ENCODE measurements at regions not wholly inside any gene's neighbourhood (a gene's known extent, or its start where the extent isn't known, plus 50 kb on each side); places are given as distances from the start of the nearest gene placed in this dataset.

DNA sequence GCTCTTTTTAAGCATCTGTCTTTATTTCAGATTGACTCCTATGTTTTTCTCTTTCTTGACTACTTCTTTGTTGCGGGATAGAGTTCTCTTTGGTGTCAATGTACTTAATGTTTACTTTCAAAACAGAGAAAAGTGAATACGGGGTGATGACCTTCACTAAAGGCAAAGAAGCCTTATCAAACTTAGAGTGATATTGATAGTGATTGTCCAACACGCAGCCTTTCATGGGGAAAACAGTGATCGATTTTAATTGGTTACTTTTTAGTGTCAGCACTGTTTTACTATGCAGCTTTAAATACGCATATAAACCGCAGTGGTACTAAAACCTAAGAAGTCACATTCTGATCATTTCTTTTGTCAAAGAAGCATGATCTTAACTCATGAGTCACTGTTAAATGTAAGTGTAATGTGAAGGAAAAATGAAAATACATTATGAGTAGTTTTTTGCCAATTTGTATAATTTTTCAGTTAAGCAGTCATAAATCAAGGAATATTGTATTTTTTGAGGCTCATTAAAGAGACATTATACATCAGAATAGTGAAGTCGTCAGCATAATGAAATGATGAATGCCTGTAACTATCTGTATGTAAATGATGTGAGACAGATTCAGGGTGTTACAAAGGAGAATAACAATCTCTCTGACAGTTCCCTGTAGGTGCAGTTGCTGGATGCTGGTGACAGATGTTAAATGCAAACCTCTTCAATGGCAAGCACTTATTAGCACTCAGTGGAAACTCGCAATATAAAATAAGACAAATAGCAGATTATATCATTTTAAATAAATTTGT is 2082.8 kb upstream of the TENM3 start:
- FAIRE-seq: no peak
- no peak for DNase-seq (ENCODE audit: extremely low spot score, insufficient read length, low read depth)

DNA sequence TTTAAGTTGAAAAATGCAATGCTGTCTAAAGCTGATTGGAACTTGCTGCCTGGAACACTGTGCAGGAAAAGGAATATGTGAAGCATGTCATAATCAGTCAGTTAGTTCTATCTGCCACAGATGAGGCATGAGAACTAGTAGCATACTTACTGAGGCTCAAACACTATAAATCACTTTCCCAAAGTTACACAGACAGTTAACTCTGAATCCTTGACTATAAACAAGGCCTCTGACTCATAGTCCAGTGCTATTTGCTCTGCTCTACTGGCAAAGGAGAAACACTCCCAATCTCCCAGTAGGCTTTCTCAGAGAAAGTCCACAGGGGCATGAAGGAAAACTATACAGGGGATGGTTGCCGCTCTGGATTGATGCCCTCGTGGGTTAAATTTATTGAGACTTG is 2078.4 kb upstream of the TENM3 start:
- DNase-seq (ENCODE audit: extremely low spot score, insufficient read length, low read depth) (no peak), FAIRE-seq (no peak)

DNA sequence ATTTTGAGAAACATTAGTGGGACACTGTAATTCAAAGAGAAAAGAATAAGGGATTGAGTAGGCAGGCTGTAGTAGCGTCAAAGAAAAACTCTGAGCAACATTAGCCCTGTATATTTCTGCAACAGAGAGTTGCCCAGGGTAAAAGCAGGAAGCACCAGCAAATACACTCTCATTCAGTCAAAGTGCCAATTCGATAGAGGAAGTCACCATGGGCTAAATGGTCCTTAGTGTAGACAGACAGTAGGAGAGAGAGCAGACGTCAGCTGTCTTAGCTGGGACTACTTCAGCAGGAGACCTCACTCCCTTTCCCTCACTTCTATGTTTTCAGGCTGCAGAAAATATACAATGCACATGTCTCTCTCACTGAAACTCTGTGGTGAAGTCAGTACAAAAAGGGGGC is 2073.8 kb upstream of the TENM3 start:
- DNase-seq (ENCODE audit: extremely low spot score, insufficient read length, low read depth) (no peak), FAIRE-seq (no peak)

DNA sequence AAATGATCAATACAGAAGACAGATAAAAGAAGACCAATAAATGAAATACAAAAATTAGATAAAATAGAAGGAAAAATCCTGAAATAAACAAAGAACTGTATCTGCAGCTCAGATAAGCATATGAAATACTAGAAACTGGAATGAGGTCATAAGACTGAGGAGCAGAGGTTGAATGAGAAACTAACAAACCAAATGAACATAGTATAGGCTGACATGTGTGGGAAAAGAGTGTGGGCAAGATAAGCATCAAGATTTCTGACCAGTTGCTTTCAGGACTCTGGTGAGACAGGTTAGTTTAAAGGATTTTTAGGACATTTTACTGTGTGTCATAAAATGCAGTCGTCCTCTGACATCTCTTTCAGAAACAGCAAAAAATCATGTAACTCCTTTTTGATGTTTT is 2073.2 kb upstream of the TENM3 start:
- DNase-seq (ENCODE audit: extremely low spot score, insufficient read length, low read depth) (no peak), FAIRE-seq (no peak)

DNA sequence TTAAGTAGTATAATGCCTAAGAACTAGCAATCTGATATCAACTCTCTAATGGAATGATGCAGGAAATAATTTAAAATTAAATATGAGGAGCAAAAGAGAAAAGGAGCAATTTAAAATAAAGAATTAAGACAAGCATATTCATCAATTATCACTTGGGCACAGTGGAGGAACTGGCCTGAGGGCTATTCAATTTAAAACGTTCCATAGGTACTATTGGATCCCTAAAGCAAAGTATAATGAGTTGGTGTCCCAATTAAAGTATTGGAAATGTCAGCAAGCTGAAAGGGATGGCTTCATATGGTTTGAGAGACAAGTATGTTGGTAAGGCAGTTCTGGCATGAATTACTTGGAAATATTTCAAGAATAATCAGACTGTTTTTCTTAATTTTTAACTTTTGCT is 2064.1 kb upstream of the TENM3 start:
- DNase-seq (ENCODE audit: extremely low spot score, insufficient read length, low read depth) (no peak), FAIRE-seq (no peak)

DNA sequence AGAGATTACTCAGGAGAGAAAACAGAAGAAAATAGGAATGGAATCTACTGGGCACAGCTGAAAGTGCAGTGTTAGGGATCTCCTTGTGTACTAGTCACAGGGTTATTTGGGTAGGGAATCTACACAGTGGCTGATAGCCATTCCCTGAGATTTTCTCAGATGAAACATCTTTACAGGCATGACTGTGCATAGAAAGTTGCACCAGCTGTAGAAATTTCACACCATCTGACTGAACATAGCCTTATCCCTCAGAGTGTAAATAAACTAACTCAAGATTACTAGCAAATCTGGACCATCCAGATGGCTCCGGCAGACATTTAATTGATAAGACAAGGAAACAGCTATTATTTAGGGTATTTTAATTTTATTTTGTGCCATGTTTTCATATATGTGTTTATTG is 2053.5 kb upstream of the TENM3 start:
- no peak for DNase-seq (ENCODE audit: extremely low spot score, insufficient read length, low read depth)
- no peak for FAIRE-seq

DNA sequence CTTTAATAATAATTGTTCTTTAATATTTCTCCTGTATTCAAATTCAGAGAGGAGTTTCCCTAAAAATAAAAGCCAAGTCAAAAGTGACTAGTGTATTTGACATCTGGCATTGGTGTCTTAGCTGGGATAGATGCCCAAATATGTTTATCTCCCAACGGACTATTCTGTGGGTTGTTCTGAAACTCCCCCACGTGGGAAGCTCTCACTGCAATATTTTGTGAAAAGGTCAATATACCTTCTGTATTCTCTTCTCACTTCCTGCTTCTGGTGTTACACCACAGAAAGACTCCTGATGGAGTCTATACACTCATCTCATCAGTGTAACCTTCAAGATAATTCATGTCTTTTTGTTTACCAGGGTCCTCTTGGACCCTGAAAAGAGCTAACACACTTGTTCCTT is 2052.8 kb upstream of the TENM3 start:
- DNase-seq (ENCODE audit: extremely low spot score, insufficient read length, low read depth) (no peak), FAIRE-seq (no peak)

DNA sequence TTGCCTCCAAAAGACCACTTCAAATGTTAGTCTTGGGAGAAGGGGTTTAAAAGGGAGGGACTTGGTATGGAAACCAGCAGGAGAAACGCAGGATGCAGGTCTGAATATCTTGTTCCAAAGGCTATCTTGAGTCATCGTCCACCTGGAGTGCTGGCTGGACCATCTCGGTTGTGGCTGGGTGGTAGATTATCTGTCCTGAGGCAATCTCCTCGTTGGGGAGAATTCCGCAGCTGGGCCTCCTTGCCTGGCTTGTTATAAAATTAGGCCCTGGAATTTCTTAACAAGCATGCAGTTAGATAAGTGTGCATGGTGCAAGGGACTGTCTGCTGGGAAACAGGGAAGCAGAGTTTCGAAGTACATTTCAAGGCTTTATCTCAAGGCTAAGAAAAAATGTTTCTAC is 2045.7 kb upstream of the TENM3 start:
- FAIRE-seq: no peak
- DNase-seq (ENCODE audit: extremely low spot score, insufficient read length, low read depth): no peak

DNA sequence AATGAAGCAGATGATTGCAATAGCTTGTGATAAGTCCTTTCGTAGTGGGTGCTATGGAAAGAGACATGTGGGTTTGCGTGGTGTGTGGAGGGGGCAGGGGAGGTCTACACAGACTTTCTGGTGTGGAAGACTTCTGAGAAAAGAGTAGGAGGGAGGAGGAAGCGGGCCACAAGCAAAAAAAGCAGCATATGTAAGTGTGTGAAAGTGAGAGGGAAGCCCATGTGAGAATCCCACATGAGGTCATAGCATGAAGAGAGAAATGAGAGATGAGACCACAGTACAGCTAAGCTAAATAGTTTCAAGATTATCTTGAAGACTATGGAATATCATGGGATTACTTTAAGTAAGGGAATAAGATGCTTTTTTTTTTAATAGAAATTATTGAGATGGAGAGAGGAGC is 2039.9 kb upstream of the TENM3 start:
- DNase-seq (ENCODE audit: extremely low spot score, insufficient read length, low read depth) (no peak), FAIRE-seq (no peak)

DNA sequence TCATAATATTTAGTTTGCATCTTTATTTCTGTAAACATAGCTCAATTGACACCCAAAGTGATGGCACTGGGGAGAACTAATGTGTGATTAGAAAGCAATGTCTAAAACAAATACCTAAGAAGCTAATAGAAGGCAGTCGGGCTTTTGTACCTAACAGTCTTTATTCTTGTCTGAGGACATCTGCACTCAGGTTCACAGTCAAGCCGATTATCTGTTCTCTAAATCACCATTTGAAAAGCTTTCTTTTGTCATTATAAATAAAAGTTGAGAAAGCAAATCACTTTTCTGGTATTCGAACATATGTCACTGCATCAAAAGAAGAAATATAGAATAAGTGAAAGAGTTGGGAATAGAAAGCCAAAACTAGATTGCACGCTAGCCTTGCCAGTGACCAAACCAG is 2037.9 kb upstream of the TENM3 start:
- DNase-seq (ENCODE audit: extremely low spot score, insufficient read length, low read depth) (no peak), FAIRE-seq (no peak)

DNA sequence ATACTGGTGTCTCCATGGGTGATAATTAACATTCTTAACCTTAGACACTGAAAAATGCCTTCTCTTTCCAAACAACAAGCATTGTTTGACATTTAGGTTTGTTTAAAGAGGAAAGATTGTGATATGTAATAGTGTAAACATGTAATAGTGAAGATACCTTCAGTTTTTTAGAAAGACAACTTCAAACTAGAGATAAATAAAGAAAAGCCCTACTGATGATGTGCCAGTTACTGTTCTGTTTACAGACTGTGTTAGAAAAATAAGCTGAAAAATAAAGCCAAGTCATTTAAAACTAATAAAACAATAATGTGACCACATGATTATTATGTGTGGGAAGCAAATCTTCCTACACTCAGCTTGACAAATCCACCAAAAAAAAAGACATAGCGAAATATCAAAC is 2035.3 kb upstream of the TENM3 start:
- FAIRE-seq: no peak
- DNase-seq (ENCODE audit: extremely low spot score, insufficient read length, low read depth): no peak

DNA sequence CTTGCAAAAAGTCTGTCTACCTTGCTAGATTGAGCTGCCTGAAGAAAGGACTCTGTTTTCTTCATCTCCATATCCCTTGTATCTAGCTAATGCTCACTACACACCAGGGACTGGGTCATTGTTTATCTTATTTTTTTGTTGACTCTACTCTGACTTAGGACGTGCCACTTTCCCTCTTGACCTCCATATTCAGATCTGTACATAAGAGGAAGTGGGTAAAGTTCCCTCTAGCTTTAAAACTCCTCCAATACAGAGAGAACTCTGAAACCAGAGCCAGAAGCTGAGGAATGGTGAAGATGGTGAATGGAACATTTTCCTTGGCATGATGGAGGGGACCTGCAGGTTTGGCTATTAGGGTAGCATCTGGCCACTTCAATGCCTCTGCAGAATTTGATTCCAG is 2026.1 kb upstream of the TENM3 start:
- DNase-seq (ENCODE audit: extremely low spot score, insufficient read length, low read depth) (no peak), FAIRE-seq (no peak)

DNA sequence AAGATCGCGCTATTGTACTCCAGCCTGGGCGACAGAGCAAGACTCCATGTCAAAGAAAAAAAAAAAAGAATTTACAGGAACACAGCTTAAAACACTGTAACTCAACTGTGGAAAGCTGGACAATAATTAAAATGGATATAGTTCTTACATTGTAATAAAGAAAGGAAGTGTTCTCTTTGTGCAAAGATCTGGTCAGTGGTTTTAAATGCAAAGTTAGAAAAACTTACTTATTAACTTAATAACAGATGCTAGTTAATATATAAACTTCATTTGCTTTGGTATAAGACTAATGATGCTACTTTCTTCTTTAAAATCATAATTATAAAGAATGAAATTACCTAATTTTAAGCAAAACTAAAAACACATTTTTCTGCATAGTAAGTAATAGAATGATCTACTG is 2024.1 kb upstream of the TENM3 start:
- no peak for FAIRE-seq

DNA sequence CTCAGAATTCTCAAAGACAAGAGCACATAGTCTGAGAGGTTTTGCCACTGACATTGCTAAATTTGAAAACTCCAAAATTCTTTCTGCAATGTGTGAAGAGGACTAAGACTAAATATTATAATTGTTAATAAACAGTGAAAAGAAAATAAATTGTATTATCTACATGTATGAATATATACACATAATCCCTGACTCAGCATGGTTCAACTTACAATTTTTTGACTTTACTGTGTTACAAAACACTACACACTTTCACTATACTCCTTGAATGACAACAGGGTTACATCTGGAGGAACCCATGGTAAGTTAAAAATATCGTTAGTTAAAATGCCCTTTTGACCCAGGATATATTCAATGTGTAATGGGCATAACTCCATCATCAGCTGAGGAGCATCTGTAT is 2017.2 kb upstream of the TENM3 start:
- no peak for FAIRE-seq
- DNase-seq (ENCODE audit: extremely low spot score, insufficient read length, low read depth): no peak

More for the DNA sequence above, 2024.1 kb upstream of the TENM3 start:
- no peak for DNase-seq (ENCODE audit: extremely low spot score, insufficient read length, low read depth)

DNA sequence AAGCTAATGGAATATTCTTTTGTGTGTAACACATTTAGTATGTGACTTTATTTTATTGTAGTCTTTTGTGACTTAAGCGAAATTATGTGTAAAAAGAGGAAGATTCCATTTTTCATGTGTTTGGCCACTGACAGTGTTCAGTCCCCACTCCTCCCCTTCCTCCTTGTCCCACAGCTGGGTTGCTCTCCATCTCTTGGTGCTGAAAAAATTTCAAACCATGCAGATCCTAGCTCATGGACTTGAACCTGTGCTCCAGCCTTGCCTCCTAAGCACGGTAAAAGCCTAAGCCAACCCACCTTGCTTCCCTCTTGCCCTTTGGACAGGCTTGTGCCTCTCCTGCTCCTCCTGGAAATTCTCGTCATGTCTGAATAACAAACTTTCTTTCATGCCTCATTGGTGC is 2008.5 kb upstream of the TENM3 start:
- no peak for FAIRE-seq
- DNase-seq (ENCODE audit: extremely low spot score, insufficient read length, low read depth): no peak

DNA sequence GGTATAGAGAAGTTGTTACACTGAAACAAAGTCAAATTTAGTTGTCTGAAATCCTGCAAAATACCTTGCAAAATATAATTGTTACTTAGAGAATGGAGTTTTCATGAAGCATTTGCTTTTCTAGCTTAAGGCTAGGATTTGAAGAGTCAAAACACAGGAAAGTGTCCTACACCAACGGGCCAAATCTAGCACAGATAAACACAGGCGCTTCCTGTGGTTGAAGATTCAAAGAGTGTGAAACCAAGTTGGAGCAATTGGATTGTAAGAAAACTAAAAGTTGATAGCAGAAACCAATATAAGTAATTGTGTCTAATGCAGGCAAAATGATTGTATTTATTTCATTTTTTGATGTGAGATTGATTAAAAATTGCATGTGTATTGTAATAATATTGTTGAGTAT is 2002.5 kb upstream of the TENM3 start:
- FAIRE-seq: no peak
- no peak for DNase-seq (ENCODE audit: extremely low spot score, insufficient read length, low read depth)

DNA sequence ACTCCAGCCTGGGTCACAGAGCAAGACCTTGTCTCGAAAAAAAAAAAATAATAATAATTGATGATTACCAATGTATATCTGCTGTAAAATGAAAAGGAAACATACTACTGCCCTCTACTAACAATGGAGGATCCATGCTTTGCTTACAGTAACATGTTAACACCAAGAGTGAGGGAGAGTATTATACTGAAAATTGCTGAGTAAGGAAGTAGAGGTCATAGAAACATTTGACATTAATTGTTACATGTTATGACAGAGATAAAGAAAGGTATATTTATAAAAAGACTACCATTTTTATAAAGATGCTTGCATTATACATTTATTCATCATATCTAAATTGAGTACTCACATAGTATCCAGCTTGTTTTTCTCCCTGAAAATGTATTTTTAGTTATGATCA is 1989.8 kb upstream of the TENM3 start:
- FAIRE-seq: no peak
- DNase-seq (ENCODE audit: extremely low spot score, insufficient read length, low read depth): no peak

DNA sequence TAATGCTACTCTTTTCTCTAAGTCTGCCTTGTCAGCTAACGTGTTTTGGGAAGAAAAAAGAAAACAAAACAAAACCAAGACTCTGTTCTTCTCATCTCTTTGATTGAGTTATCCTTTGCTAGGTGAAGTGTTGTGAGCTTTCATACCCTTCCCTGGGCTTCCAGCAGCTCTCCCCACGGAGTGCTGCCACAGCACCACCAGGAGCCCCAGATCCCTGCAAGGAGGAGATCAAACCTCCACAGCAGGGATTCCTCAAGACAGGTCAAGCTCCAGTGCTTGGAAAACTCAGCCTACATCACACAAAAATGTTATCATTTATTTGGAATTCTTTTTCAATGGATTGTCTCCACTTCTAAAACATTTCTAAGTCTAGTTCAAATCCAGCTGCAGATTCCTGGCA is 1981.9 kb upstream of the TENM3 start:
- DNase-seq (ENCODE audit: extremely low spot score, insufficient read length, low read depth) (no peak), FAIRE-seq (no peak)

DNA sequence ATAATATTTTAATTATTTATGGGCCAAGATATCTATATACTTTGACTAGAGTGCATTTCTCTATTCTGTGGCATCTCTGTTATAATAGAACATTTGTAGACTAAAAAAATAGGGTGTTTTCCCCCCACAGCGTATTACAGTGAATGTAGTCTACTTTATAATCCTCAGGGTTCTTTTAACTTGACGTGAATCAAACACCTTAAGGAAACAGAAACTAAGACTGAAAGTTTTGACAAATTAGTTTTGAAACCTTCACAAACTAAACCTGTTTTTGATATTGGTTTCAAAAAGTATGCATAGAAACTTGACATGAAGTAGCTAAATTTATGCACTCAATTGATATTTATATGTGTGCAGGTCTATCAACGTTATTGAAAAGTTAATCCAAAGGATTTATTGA is 1963.1 kb upstream of the TENM3 start:
- no peak for DNase-seq (ENCODE audit: extremely low spot score, insufficient read length, low read depth)
- no peak for FAIRE-seq

DNA sequence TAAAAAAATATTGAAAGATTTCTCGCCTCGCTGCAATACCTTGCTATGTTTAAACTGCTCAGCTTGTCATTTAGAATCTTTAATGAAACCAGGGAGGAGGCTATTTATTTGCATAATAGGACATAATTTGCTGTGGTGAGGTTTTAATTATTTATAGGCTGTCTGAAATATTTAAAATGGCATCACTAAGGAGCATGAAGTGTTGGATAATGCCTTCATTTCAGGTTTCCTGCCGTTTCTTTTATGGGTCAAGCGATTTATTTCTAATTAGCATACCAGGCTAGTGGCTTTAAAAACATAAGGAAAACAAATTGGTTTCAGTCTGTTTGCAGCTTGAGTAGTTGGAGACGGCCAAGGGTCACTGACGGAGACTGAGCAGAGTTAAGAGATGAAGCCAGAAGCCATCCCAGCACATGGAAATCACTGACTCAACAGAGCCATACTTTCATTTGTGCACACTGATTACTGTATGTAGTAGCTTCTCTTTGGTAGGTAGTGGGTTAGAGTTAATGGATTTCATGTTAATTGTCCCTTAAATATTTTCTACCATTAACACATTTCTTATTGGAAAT is 1962.4 kb upstream of the TENM3 start:
- FAIRE-seq (no peak), DNase-seq (ENCODE audit: extremely low spot score, insufficient read length, low read depth) (no peak)

DNA sequence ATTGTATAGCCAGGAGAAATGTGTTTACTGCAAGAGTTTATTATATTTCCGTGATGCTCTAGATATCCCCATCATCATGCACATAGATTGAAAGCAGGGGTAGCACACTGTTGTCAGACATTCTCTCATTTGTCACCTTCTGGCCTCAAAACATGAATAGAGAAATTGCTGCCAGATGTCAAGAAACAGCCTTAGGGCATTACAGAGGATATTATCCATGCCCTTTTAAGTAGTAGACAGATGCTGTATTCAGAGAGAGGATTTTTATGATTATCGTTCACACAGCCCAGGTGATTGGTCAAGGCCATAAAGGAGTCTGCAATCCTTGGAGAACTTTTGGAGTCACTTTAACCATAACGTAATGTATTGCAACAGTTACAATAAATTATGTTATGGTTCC is 1961.5 kb upstream of the TENM3 start:
- DNase-seq (ENCODE audit: extremely low spot score, insufficient read length, low read depth) (no peak), FAIRE-seq (no peak)

DNA sequence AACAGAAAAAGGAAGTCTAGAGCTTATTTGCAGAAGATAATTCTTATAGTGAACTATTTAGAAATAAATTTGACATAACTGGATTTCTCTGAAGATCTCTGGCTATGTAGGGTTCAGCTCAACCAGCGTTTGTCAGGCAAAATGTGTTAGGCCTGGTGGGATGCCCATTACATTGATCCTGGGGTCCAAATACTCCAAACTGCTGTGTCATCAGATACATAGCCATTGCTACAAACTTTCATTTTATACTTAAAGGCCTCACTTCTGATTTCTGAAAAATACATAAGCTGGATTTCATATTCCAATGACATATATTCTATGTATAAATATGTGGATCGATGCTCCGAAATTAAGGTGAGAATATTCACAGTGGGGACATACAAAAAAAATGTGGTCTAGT is 1958.9 kb upstream of the TENM3 start:
- FAIRE-seq (no peak), DNase-seq (ENCODE audit: extremely low spot score, insufficient read length, low read depth) (no peak)
